ENCODE measurements at regions not wholly inside any gene's neighbourhood (a gene's known extent, or its start where the extent isn't known, plus 50 kb on each side); places are given as distances from the start of the nearest gene placed in this dataset.

DNA sequence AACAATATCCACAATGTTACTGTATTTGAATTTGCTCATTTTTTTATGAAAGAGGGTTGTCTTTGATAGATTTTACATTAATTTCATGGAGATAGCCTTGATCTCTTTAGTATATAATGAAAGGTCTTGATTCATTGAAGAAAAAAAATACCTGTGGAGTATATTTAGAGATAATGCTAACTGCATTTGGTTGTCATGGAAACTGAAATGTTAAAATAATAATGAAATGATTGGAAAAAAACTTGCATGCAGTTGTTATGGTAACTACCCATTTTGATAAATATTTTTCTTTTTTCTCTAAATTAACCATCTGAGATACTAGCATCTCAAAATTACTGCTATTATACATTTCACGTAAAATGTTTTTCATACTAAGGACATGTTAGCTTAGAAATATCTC, 712.7 kb upstream of the FAM98A start:
- TF ChIP-seq, protein P1, sequence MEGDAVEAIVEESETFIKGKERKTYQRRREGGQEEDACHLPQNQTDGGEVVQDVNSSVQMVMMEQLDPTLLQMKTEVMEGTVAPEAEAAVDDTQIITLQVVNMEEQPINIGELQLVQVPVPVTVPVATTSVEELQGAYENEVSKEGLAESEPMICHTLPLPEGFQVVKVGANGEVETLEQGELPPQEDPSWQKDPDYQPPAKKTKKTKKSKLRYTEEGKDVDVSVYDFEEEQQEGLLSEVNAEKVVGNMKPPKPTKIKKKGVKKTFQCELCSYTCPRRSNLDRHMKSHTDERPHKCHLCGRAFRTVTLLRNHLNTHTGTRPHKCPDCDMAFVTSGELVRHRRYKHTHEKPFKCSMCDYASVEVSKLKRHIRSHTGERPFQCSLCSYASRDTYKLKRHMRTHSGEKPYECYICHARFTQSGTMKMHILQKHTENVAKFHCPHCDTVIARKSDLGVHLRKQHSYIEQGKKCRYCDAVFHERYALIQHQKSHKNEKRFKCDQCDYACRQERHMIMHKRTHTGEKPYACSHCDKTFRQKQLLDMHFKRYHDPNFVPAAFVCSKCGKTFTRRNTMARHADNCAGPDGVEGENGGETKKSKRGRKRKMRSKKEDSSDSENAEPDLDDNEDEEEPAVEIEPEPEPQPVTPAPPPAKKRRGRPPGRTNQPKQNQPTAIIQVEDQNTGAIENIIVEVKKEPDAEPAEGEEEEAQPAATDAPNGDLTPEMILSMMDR (conservative IDR thresholded peaks at IDR 0.05; ENCODE audit: low read depth, low read length), result no peak
- no peak for TF ChIP-seq EZH2 (IDR thresholded peaks at IDR 0.05; ENCODE audit: low read length, unreplicated experiment)
